ENCODE measurements at regions not wholly inside any gene's neighbourhood (a gene's known extent, or its start where the extent isn't known, plus 50 kb on each side); places are given as distances from the start of the nearest gene placed in this dataset.

DNA sequence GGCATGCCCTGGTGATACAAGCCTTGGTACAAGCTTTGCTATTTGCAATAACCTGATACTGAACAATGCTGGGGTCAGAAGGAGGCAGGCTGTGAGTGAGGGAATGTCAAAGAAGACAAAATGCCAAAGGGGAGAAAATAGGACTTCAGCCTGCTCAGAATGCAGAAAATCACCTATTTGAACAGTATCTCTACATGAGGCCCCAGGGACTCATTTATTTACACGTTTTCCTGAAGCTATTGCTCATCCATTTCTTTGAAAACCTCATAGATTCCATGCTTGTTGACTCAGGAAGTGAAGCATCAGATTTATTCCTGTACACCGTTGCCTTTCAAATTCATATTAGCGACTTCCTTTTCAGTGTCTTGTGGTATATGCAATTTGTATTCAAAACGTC lies 69.4 kb upstream of the CBLN2 start:
- TF ChIP-seq EZH2 (IDR thresholded peaks at IDR 0.05; ENCODE audit: borderline replicate concordance, low read depth, low read length, severe bottlenecking), result no peak
- TF ChIP-seq, protein P1, sequence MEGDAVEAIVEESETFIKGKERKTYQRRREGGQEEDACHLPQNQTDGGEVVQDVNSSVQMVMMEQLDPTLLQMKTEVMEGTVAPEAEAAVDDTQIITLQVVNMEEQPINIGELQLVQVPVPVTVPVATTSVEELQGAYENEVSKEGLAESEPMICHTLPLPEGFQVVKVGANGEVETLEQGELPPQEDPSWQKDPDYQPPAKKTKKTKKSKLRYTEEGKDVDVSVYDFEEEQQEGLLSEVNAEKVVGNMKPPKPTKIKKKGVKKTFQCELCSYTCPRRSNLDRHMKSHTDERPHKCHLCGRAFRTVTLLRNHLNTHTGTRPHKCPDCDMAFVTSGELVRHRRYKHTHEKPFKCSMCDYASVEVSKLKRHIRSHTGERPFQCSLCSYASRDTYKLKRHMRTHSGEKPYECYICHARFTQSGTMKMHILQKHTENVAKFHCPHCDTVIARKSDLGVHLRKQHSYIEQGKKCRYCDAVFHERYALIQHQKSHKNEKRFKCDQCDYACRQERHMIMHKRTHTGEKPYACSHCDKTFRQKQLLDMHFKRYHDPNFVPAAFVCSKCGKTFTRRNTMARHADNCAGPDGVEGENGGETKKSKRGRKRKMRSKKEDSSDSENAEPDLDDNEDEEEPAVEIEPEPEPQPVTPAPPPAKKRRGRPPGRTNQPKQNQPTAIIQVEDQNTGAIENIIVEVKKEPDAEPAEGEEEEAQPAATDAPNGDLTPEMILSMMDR (IDR thresholded peaks at IDR 0.05; ENCODE audit: borderline replicate concordance, extremely low read depth, low read length, poor library complexity, severe bottlenecking), result no peak
